ENCODE measurements at regions not wholly inside any gene's neighbourhood (a gene's known extent, or its start where the extent isn't known, plus 50 kb on each side); places are given as distances from the start of the nearest gene placed in this dataset.

- DNase-seq (ENCODE audit: low read depth): no peak
Measured at GRCh38 chr11:86119077-86119476, 50.2 kb upstream of the PICALM start.

Measured in stimulated activated CD8-positive, alpha-beta memory T cell treated with anti-CD3 and anti-CD28 coated beads, Interleukin-4, amount 100 ng/mL, for 24 hours (primary cell).